Stomach (tissue), 8 donors: ENCODE measurements at regions not wholly inside any gene's neighbourhood (a gene's known extent, or its start where the extent isn't known, plus 50 kb on each side); places are given as distances from the start of the nearest gene placed in this dataset.

ENCODE experiments used
- DNase-seq, 2 donors: peaks; one replicate each; pipeline versions ENCODE4 v3.0.0 to v3.0.0-alpha.2; 2013 to 2019
- H3K27ac ChIP-seq, 5 donors: fragments of 200-600 bp in 4 of 5; sonication (generic) in 4 of 5; one replicate each; pipeline ENCODE4 v1.5.1; 2013 to 2019; ENCODE audit warnings: mild to moderate bottlenecking in 1 of 5, moderate library complexity in 1 of 5
- H3K27me3 ChIP-seq, 3 donors: fragments of 200-600 bp; sonication (generic); one replicate each; pipeline ENCODE4 v1.5.1; 2017 to 2019; ENCODE audit warnings: mixed run types in 1 of 3
- H3K36me3 ChIP-seq, 4 donors: fragments of 200-600 bp; sonication (generic); 1 replicate in 3 of 4; 2 replicates in 1 of 4; pipeline ENCODE4 v1.5.1; 2016 to 2019
- H3K4me1 ChIP-seq, 4 donors: fragments of 200-600 bp; sonication (generic); one replicate each; pipeline ENCODE4 v1.5.1; 2016 to 2019
- H3K4me3 ChIP-seq, 4 donors: fragments of 200-600 bp; sonication (generic) in 3 of 4; one replicate each; pipeline ENCODE4 v1.5.1; 2016 to 2019; ENCODE audit warnings: mild to moderate bottlenecking in 1 of 4
- H3K9me3 ChIP-seq, 4 donors: fragments of 200-600 bp; sonication (generic); one replicate each; pipeline ENCODE4 v1.5.1; 2016 to 2019
- CTCF ChIP-seq, 7 experiments: fragments of 450-650 bp in 4 of 7; fragments of 200-600 bp in 3 of 7; sonication (generic) in 3 of 7; IDR thresholded peaks; one replicate each; pipeline ENCODE4 v1.5.1; 2016 to 2019; ENCODE audit warnings: antibody characterized with exemption in 7 of 7, control low read depth in 2 of 7, mild to moderate bottlenecking in 1 of 7
- EP300 ChIP-seq: sonication (generic); formaldehyde crosslinking; IDR thresholded peaks from one replicate; pipeline ENCODE4 v1.6.1; 2017; ENCODE audit warnings: antibody characterized with exemption
- POLR2A ChIP-seq, 4 donors: fragments of 450-650 bp; IDR thresholded peaks; one replicate each; pipeline ENCODE4 v1.6.1; 2016; ENCODE audit warnings: antibody characterized with exemption in 4 of 4, control low read depth in 2 of 4, mild to moderate bottlenecking in 1 of 4, moderate library complexity in 1 of 4
- POLR2AphosphoS5 ChIP-seq, 3 donors: sonication (generic); formaldehyde crosslinking; IDR thresholded peaks; one replicate each; pipeline ENCODE4 v1.6.1; 2016; ENCODE audit warnings: antibody characterized with exemption in 3 of 3
- WGBS, 5 donors: extraction: QIAGEN DNeasy Blood & Tissue Kit in 3 of 5; methylation state at CpG; one replicate each; pipeline versions ENCODE4 v1.1.5 to v1.1.7; 2013 to 2018; 5-methylcytosine and 5-hydroxymethylcytosine counted together
- intact Hi-C: fragments of 100-400 bp; cut with DNase I; formaldehyde crosslinking; loops from one replicate; pipeline ENCODE4 v1.15.1; 2023; ENCODE audit warnings: low total_unique reads
- donor health status: healthy with polysubstance abuse.
- donor health status: Bipolar disorder and iron deficiency.
- donor health status: healthy.

- intact Hi-C loops: no loop called here
- Histone ChIP-seq H3K4me1 (peaks cover 0 to 18% (median 4%) of the 10 kb centered on the region in 4 donors), H3K36me3 (no peaks in the 10 kb centered on the region), H3K27me3 (no peaks in the 10 kb centered on the region), H3K4me3 (no peak overlapping the region), H3K27ac (no peak overlapping the region), H3K9me3 (peaks cover 0 to 10% (median 0%) of the 10 kb centered on the region in 4 donors)
- no peak for DNase-seq
- no peak for TF ChIP-seq EP300
- TF ChIP-seq POLR2AphosphoS5 (IDR thresholded peaks at IDR 0.05): no peak
- no peak for TF ChIP-seq CTCF (IDR thresholded peaks at IDR 0.05)
- TF ChIP-seq POLR2A (IDR thresholded peaks at IDR 0.05): no peak
- 80 to 100% (median 89%) methylated on average over 1 of the region's 1 CpG for WGBS, 5 donors
Measured at GRCh38 chr1:116836099-116836498, 73.6 kb upstream of the PTGFRN start.

- no peak for DNase-seq
- intact Hi-C loops: no loop called here
- Histone ChIP-seq H3K9me3 (peaks cover 0 to 15% (median 0%) of the 10 kb centered on the region in 4 donors), H3K36me3 (no peaks in the 10 kb centered on the region), H3K4me3 (no peak overlapping the region), H3K27me3 (no peaks in the 10 kb centered on the region), H3K4me1 (no peaks in the 10 kb centered on the region), H3K27ac (no peak overlapping the region)
- WGBS, 5 donors: 48 to 68% (median 52%) methylated on average over 2 of the region's 2 CpGs
- TF ChIP-seq POLR2AphosphoS5 (IDR thresholded peaks at IDR 0.05): no peak
- TF ChIP-seq CTCF (IDR thresholded peaks at IDR 0.05): no peak
- no peak for TF ChIP-seq POLR2A (IDR thresholded peaks at IDR 0.05)
- TF ChIP-seq EP300: no peak
Measured at GRCh38 chr1:116841569-116842344, 68.0 kb upstream of the PTGFRN start.

- DNase-seq: no peak
- Histone ChIP-seq H3K36me3 (no peaks in the 10 kb centered on the region), H3K9me3 (peaks cover 0 to 7% (median 0%) of the 10 kb centered on the region in 4 donors), H3K27me3 (no peaks in the 10 kb centered on the region), H3K4me3 (no peak overlapping the region), H3K27ac (no peak overlapping the region), H3K4me1 (no peaks in the 10 kb centered on the region)
- no peak for TF ChIP-seq POLR2AphosphoS5 (IDR thresholded peaks at IDR 0.05)
- no peak for TF ChIP-seq POLR2A (IDR thresholded peaks at IDR 0.05)
- no peak for TF ChIP-seq EP300
- no peak for TF ChIP-seq CTCF (IDR thresholded peaks at IDR 0.05)
- WGBS, 5 donors: 74 to 80% (median 78%) methylated on average over 4 of the region's 4 CpGs
- intact Hi-C loops: no loop called here
Measured at GRCh38 chr1:116842654-116843053, 67.1 kb upstream of the PTGFRN start.

- Histone ChIP-seq H3K27ac (no peak overlapping the region), H3K27me3 (no peaks in the 10 kb centered on the region), H3K9me3 (peaks cover 0 to 5% (median 0%) of the 10 kb centered on the region in 4 donors), H3K4me3 (no peak overlapping the region), H3K36me3 (no peaks in the 10 kb centered on the region), H3K4me1 (no peaks in the 10 kb centered on the region)
- TF ChIP-seq POLR2A (IDR thresholded peaks at IDR 0.05) (no peak), POLR2AphosphoS5 (IDR thresholded peaks at IDR 0.05) (no peak), EP300 (no peak), CTCF (IDR thresholded peaks at IDR 0.05) (no peak)
- 96 to 99% (median 97%) methylated on average over 1 of the region's 1 CpG for WGBS, 5 donors
- DNase-seq: no peak
- intact Hi-C loops: no loop called here
Measured at GRCh38 chr1:116844775-116845174, 64.9 kb upstream of the PTGFRN start.
